Left cardiac atrium (tissue), 4 donors: ENCODE measurements at regions not wholly inside any gene's neighbourhood (a gene's known extent, or its start where the extent isn't known, plus 50 kb on each side); places are given as distances from the start of the nearest gene placed in this dataset.
"Not testable (repeated sequence)": the region's sequence is repeated elsewhere in the genome, so short reads cannot be mapped to it uniquely, and the experiment has no call there.

Source experiments
- ATAC-seq, 2 donors: fragments of 200-7000 bp; cut with Tn5 transposase; one replicate each; pipeline ENCODE4 v1.9.1; 2020; ENCODE audit warnings: mild to moderate bottlenecking in 2 of 2, moderate library complexity in 2 of 2
- DNase-seq: peaks from one replicate; pipeline ENCODE4 v3.0.0-alpha.2; 2020
- intact Hi-C, 2 donors: fragments of 100-400 bp; cut with DNase I; formaldehyde crosslinking; loops; one replicate each; pipeline versions ENCODE4 v1.14.1 to v1.15.1; 2022 to 2023
- donor health status: DM: no; HTN: yes; CAD: no.
- donor health status: DM: no; HTN: yes; CAD: no; lungs with severe emphysema.
- donor health status: DM: yes; HTN: yes; CAD: no.
- donor health status: Dilated cardiomyopathy.

GRCh38 chr5:124504081-124504916 is 242.1 kb downstream of the ZNF608 start:
- ATAC-seq: no peak
- no peak for DNase-seq
- intact Hi-C loops: no loop called here

GRCh38 chr5:124502551-124502950 is 243.9 kb downstream of the ZNF608 start:
- intact Hi-C loops: no loop called here
- no peak for ATAC-seq
- DNase-seq: no peak

DNA sequence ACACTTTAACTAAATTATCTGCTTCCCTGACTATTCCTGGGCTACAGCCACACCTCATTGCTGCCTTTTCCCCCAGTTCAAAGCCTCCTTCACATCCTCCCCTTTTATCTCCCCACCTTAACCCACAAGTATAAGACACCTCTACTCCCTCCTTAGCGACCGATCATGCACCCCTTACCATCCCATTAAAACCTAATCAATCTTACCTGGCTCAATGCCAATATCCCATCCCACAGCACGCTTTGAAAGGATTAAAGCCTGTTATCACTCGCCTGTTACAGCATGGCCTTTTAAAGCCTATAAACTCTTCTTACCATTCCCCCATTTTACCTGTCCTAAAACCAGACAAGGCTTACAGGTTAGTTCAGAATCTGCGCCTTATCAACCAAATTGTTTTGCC is 246.6 kb downstream of the ZNF608 start:
- intact Hi-C loops, ATAC-seq, DNase-seq: not testable (repeated sequence)

DNA sequence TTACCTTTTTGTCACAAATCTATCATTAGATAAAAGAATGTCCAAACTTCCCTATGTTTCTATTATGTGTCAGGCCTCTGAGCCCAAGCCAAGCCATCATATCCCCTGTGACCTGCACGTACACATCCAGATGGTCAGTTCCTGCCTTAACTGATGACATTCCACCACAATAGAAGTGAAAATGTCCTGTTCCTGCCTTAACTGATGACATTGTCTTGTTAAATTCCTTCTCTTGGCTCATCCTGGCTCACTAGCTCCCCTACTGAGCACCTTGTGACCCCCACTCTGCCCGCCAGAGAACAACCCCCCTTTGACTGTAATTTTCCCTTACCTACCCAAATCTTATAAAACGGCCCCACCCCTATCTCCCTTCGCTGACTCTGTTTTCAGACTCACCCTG is 249.5 kb downstream of the ZNF608 start:
- DNase-seq, intact Hi-C loops: not testable (repeated sequence)

DNA sequence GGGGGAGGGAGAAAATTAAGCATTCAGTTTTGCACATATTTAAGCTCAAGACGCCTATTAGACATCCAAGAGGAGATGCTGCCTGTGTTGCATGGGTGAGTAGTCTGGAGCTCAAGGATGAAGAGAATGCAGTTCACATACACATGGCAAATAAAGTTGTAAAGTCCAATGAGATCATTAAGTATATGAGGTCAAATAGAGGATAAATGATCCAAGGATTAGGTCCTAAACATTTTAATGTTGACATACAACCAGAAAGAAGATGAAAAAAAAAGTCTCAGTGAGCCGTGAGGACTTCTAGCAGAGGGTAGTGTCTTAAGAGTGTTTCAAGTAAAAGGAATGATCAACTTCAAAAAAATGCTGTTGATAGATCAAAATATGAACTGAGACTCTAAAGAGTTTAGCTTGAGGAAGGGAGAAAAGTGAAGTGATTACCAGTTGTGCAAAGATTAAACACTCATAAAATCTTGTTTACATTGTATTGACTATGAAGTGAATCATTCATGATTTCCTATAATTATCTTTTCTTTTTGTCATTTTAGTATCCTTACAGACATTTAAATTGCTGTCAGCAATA is 251.8 kb downstream of the ZNF608 start:
- DNase-seq: no peak
- intact Hi-C loops: no loop called here
- ATAC-seq: no peak

More for the DNA sequence above, 249.5 kb downstream of the ZNF608 start:
- not testable (repeated sequence) for ATAC-seq

GRCh38 chr5:124492444-124493224 is 253.8 kb downstream of the ZNF608 start:
- no peak for DNase-seq
- ATAC-seq: no peak
- intact Hi-C loops: no loop called here

GRCh38 chr5:124490315-124490714 is 256.1 kb downstream of the ZNF608 start:
- intact Hi-C loops, ATAC-seq, DNase-seq: not testable (repeated sequence)

DNA sequence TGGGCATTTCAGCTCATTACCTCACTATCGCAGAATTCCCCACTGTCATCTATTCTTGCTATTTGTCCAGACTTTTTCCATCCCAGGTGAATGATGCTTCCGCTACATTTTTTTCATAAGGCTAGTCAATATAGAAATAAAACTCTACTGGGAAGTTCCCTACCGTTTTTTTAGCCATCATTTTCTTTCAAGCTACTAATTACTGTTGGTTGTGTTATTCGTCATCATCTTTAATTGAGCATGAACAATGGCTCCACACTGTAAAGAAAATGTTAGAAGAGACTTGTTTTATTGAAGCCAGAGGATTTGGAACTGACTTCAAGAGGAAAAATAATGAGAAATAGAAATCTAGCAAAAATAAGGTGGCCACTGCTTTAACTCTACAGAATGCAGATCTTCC is 265.0 kb downstream of the ZNF608 start:
- no peak for ATAC-seq
- DNase-seq: no peak
- intact Hi-C loops: no loop called here

DNA sequence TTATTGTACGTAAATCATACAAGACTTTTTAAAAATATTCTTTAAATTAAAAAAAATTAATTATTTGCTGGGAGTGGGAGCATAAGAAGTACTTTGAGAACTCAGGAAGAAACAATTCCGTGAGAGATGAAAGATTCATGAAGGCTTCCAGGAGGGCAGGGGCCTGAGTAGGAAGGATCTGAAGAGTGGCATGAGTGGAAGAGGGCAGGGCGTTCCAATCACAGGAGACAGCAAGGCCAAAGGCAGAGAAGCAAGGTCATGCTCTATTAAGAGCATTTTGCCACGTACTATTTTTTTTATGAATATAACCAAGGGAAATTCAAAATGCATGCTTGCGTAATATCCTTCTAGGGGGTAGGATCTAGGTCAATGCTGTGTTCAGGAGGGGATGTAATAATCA is 265.5 kb downstream of the ZNF608 start:
- DNase-seq: no peak
- intact Hi-C loops: no loop called here
- no peak for ATAC-seq

DNA sequence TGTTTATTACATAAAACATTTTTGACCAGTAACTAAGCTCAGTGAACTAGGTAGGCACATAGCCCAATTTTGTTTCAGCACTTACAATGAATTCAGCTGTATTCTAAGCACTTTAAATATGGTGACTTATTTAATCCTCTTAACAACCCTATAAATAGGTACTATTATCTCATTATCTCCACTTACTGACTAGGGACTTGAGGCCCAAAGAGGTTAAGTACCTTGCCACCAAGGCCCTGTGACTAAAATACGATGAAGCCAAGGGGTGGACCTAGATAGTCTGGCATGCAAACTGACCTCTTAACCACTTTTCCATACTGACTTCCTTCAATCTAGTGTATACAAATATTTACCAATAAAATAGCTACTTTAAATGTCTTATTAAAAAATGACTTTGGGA is 266.4 kb downstream of the ZNF608 start:
- DNase-seq (no peak), ATAC-seq (peak; percentile 38 to 82)
- intact Hi-C loops: no loop called here

- DNase-seq (no peak), ATAC-seq (no peak)
- intact Hi-C loops: no loop called here
Measured at GRCh38 chr5:124478264-124478663, 268.2 kb downstream of the ZNF608 start.

- ATAC-seq (no peak), DNase-seq (no peak)
- intact Hi-C loops: no loop called here
Measured at GRCh38 chr5:124477577-124477976, 268.9 kb downstream of the ZNF608 start.

- DNase-seq: no peak
- intact Hi-C loops: no loop called here
- no peak for ATAC-seq
Measured at GRCh38 chr5:124477062-124477461, 269.4 kb downstream of the ZNF608 start.

GRCh38 chr5:124474528-124475215 is 271.8 kb downstream of the ZNF608 start:
- ATAC-seq: no peak
- no peak for DNase-seq
- intact Hi-C loops: no loop called here

GRCh38 chr5:124468671-124469411 is 277.6 kb downstream of the ZNF608 start:
- intact Hi-C loops: no loop called here
- DNase-seq: no peak

DNA sequence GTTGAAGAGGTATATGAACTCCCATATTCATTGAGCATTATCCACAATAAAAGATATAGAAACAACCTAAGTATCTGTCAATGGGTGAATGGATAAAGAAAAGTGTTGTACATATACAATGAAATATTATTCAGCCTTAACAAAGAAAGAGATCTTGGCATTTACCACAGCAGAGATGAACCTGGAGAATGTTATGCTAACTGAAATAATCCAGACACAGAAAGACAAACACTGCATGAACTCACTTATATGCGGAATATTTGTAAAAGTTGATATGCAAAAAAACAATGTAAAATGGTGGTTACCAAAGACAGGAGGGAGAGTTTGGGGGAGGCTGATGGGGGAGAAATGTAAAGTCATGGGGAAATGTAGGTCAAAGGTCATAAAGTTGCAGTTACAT is 278.7 kb downstream of the ZNF608 start:
- ATAC-seq: no peak
- DNase-seq: no peak
- intact Hi-C loops: no loop called here

More at GRCh38 chr5:124468671-124469411, 277.6 kb downstream of the ZNF608 start:
- no peak for ATAC-seq

DNA sequence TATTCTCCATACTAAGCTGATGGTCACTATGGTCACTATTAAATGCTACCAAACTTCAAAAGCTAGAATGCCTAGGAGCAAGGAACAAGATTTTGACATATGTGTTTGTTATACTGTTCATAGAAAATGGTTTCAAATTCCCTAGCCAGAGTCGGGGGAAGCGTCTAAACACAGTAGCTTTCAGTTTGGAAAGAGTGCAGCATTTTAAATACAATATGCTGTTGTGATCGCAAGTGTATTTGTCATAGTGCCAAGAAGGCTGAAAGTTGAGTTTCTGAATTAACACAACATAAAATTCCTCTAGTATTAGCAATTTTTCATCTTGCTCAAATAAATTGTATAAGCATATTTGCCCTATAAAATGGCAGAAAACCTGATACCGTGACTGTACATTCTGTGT is 280.4 kb downstream of the ZNF608 start:
- ATAC-seq: no peak
- intact Hi-C loops: no loop called here
- no peak for DNase-seq

GRCh38 chr5:124463851-124464250 is 282.6 kb downstream of the ZNF608 start:
- intact Hi-C loops: no loop called here
- peak; percentile 44 to 78 for ATAC-seq
- DNase-seq: no peak

DNA sequence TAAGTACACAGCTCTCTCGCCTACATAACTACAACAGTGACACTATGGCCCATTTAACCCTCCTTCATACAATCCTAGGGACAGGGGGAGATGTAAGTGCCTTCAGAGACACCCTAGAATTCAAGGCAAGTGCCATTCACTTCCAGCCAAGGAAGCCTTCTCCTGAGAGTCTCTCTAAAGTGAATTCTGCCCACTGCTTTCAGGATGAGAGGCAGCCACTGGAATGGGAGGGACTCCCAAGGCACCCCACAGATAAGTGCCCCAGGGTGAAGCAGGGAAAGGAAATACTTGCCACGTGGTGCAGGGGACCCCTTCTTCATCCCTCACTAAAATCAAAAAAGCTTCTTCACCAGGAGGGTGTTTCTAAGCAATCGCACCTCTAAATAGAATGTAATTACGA is 283.7 kb downstream of the ZNF608 start:
- DNase-seq (no peak), ATAC-seq (no peak)

More for the DNA sequence above, 283.7 kb downstream of the ZNF608 start:
- intact Hi-C loops: no loop called here
